ENCODE measurements at regions not wholly inside any gene's neighbourhood (a gene's known extent, or its start where the extent isn't known, plus 50 kb on each side); places are given as distances from the start of the nearest gene placed in this dataset.

GRCh38 chr11:116164843-116165242, 607.9 kb downstream of the BUD13 start:
- Histone ChIP-seq H3K9me3 (ENCODE audit: control insufficient read depth, insufficient read depth, low read depth, low read length) (no peaks in the 10 kb centered on the region), H3K27me3 (ENCODE audit: control insufficient read depth, insufficient read depth, low read length) (peaks cover 6% of the 10 kb centered on the region), H3K4me1 (ENCODE audit: control insufficient read depth, insufficient read depth, low read length) (no peaks in the 10 kb centered on the region), H3K27ac (ENCODE audit: low read length) (no peak overlapping the region), H3K36me3 (ENCODE audit: control insufficient read depth, insufficient read depth, low read length) (no peaks in the 10 kb centered on the region), H3K4me3 (ENCODE audit: low read depth in 2 of 2, low read length in 2 of 2) (no peak overlapping the region)
- TF ChIP-seq REST (IDR thresholded peaks at IDR 0.05; ENCODE audit: insufficient read depth in 1 of 2, low read depth in 2 of 2, low read length in 1 of 2): no peak
- no peak for TF ChIP-seq POLR2AphosphoS5 (IDR thresholded peaks at IDR 0.05; ENCODE audit: low read depth, low read length)
- no peak for TF ChIP-seq CTCF (IDR thresholded peaks at IDR 0.05)
- TF ChIP-seq TCF7L2 (IDR thresholded peaks at IDR 0.05; ENCODE audit: low read depth, low read length): no peak
- no peak for TF ChIP-seq SIN3A (IDR thresholded peaks at IDR 0.05; ENCODE audit: borderline replicate concordance, insufficient read depth, low read depth, low read length)
- ATAC-seq (no peak), DNase-seq (ENCODE audit: low read depth, low spot score) (no peak)
- in situ Hi-C loops (cut with HindIII; ENCODE audit: low pct_unique_long_range_greater_than_20kb, low sequenced_read_pairs) (no loop called here), intact Hi-C loops (cut with micrococcal nuclease; ENCODE audit: unreplicated experiment) (no loop called here)
- CTCF ChIA-PET: no interaction called here
- BruUV-seq (replicated peaks): no TSS peak
- POLR2A ChIA-PET: no interaction called here

GRCh38 chr11:116162886-116163230, 609.9 kb downstream of the BUD13 start:
- Histone ChIP-seq H3K4me3 (ENCODE audit: low read depth in 2 of 2, low read length in 2 of 2) (no peak overlapping the region), H3K27ac (ENCODE audit: low read length) (no peak overlapping the region), H3K36me3 (ENCODE audit: control insufficient read depth, insufficient read depth, low read length) (no peaks in the 10 kb centered on the region), H3K9me3 (ENCODE audit: control insufficient read depth, insufficient read depth, low read depth, low read length) (no peaks in the 10 kb centered on the region), H3K27me3 (ENCODE audit: control insufficient read depth, insufficient read depth, low read length) (peaks cover 6% of the 10 kb centered on the region), H3K4me1 (ENCODE audit: control insufficient read depth, insufficient read depth, low read length) (no peaks in the 10 kb centered on the region)
- intact Hi-C loops (cut with micrococcal nuclease; ENCODE audit: unreplicated experiment) (no loop called here), in situ Hi-C loops (cut with HindIII; ENCODE audit: low pct_unique_long_range_greater_than_20kb, low sequenced_read_pairs) (no loop called here)
- ChIA-PET POLR2A (no interaction called here), CTCF (no interaction called here)
- ATAC-seq: no peak
- DNase-seq (ENCODE audit: low read depth, low spot score): no peak
- no TSS peak for BruUV-seq (replicated peaks)
- TF ChIP-seq POLR2AphosphoS5 (IDR thresholded peaks at IDR 0.05; ENCODE audit: low read depth, low read length): no peak
- no peak for TF ChIP-seq CTCF (IDR thresholded peaks at IDR 0.05)
- TF ChIP-seq REST (IDR thresholded peaks at IDR 0.05; ENCODE audit: insufficient read depth in 1 of 2, low read depth in 2 of 2, low read length in 1 of 2): no peak
- TF ChIP-seq TCF7L2 (IDR thresholded peaks at IDR 0.05; ENCODE audit: low read depth, low read length): no peak
- no peak for TF ChIP-seq SIN3A (IDR thresholded peaks at IDR 0.05; ENCODE audit: borderline replicate concordance, insufficient read depth, low read depth, low read length)
